Neuronal stem cell (in vitro differentiated cells): ENCODE measurements at regions not wholly inside any gene's neighbourhood (a gene's known extent, or its start where the extent isn't known, plus 50 kb on each side); places are given as distances from the start of the nearest gene placed in this dataset.

Source experiments
- DNase-seq: peaks from one replicate; pipeline ENCODE4 v3.0.0-alpha.2; 2013; ENCODE audit warnings: low spot score
- H2AFZ ChIP-seq: one replicate; pipeline ENCODE4 v1.6.1; 2013; ENCODE audit warnings: mild to moderate bottlenecking, low read length, inconsistent platforms
- H2AK5ac ChIP-seq: 2 replicates; pipeline ENCODE4 v1.6.1; 2013; ENCODE audit warnings: low read depth, mild to moderate bottlenecking, inconsistent platforms, low read length, moderate library complexity, mixed read lengths
- H2BK120ac ChIP-seq: 2 replicates; pipeline ENCODE4 v1.6.1; 2013; ENCODE audit warnings: low read depth, mild to moderate bottlenecking, inconsistent platforms, low read length, moderate library complexity, mixed read lengths
- H2BK12ac ChIP-seq: one replicate; pipeline ENCODE4 v1.6.1; 2013; ENCODE audit warnings: low read length, inconsistent platforms
- H2BK15ac ChIP-seq: 2 replicates; pipeline ENCODE4 v1.6.1; 2013; ENCODE audit warnings: mild to moderate bottlenecking, low read length, inconsistent platforms, mixed read lengths
- H2BK5ac ChIP-seq: one replicate; pipeline ENCODE4 v1.6.1; 2013; ENCODE audit warnings: inconsistent platforms, mild to moderate bottlenecking, low read length, moderate library complexity
- H3K14ac ChIP-seq: one replicate; pipeline ENCODE4 v1.6.1; 2013; ENCODE audit warnings: low read length, inconsistent platforms
- H3K18ac ChIP-seq: 2 replicates; pipeline ENCODE4 v1.6.1; 2013; ENCODE audit warnings: low read length, inconsistent platforms
- H3K23ac ChIP-seq: 2 replicates; pipeline ENCODE4 v1.6.1; 2013; ENCODE audit warnings: low read depth, mild to moderate bottlenecking, mixed read lengths, low read length, inconsistent platforms; ENCODE audit not compliant: poor library complexity
- H3K27ac ChIP-seq: replicated peaks from 3 replicates; pipeline ENCODE4 v1.5.1; 2013; ENCODE audit warnings: low read length, inconsistent platforms
- H3K27me3 ChIP-seq, 3 experiments: 2 replicates each; pipeline ENCODE4 v1.6.1; 2013; ENCODE audit warnings: low read length in 3 of 3, mild to moderate bottlenecking in 2 of 3, inconsistent platforms in 1 of 3, low read depth in 1 of 3, mixed read lengths in 1 of 3, moderate library complexity in 1 of 3; ENCODE audit not compliant: control insufficient read depth in 3 of 3, insufficient read depth in 3 of 3
- H3K36me3 ChIP-seq, 2 donors: replicated peaks in 1 of 2; 2 replicates each; pipeline ENCODE4 v1.6.1; 2013; ENCODE audit warnings: low read length in 2 of 2; ENCODE audit not compliant: control insufficient read depth in 2 of 2, insufficient read depth in 2 of 2
- H3K4ac ChIP-seq: 2 replicates; pipeline ENCODE4 v1.6.1; 2013; ENCODE audit warnings: inconsistent platforms, mild to moderate bottlenecking, low read length, moderate library complexity
- H3K4me1 ChIP-seq, 2 donors: 1 replicate in 1 of 2; 2 replicates in 1 of 2; pipeline ENCODE4 v1.6.1; 2013; ENCODE audit warnings: low read length in 2 of 2, low read depth in 1 of 2; ENCODE audit not compliant: control insufficient read depth in 2 of 2, insufficient read depth in 1 of 2
- H3K4me2 ChIP-seq: one replicate; pipeline ENCODE4 v1.6.1; 2013; ENCODE audit warnings: mild to moderate bottlenecking, low read length, inconsistent platforms; ENCODE audit not compliant: insufficient read depth, poor library complexity, severe bottlenecking
- H3K4me3 ChIP-seq, 2 donors: 2 replicates each; pipeline ENCODE4 v1.5.1; 2013; ENCODE audit warnings: low read length in 2 of 2, mild to moderate bottlenecking in 2 of 2, inconsistent platforms in 1 of 2, moderate library complexity in 1 of 2
- H3K79me1 ChIP-seq: one replicate; pipeline ENCODE4 v1.6.1; 2013; ENCODE audit warnings: low read depth, mild to moderate bottlenecking, inconsistent platforms, low read length, moderate library complexity
- H3K9ac ChIP-seq: one replicate; pipeline ENCODE4 v1.6.1; 2013; ENCODE audit warnings: mild to moderate bottlenecking, low read depth, low read length, inconsistent platforms; ENCODE audit not compliant: poor library complexity
- H3K9me3 ChIP-seq, 2 donors: replicated peaks in 1 of 2; 2 replicates each; pipeline versions ENCODE3 to v1.6.1; 2013; ENCODE audit warnings: low read length in 2 of 2, mild to moderate bottlenecking in 2 of 2, inconsistent platforms in 1 of 2, low read depth in 1 of 2, mixed read lengths in 1 of 2, moderate library complexity in 1 of 2; ENCODE audit not compliant: control insufficient read depth in 2 of 2, insufficient read depth in 1 of 2
- H4K8ac ChIP-seq: one replicate; pipeline ENCODE4 v1.6.1; 2013; ENCODE audit warnings: low read depth, mild to moderate bottlenecking, inconsistent platforms, low read length, moderate library complexity
- H4K91ac ChIP-seq: one replicate; pipeline ENCODE4 v1.6.1; 2013; ENCODE audit warnings: low read length, low read depth, mild to moderate bottlenecking, inconsistent platforms; ENCODE audit not compliant: poor library complexity
- WGBS, 2 donors: extraction: QIAGEN DNeasy Blood & Tissue Kit; methylation state at CpG; one replicate each; pipeline ENCODE4 v1.1.7; 2013; ENCODE audit warnings: missing lambda C conversion rate in 2 of 2, mixed read lengths in 1 of 2; ENCODE audit not compliant: insufficient read length in 2 of 2, insufficient replicate concordance in 1 of 2; ENCODE audit errors: extremely low coverage in 2 of 2; 5-methylcytosine and 5-hydroxymethylcytosine counted together

DNA sequence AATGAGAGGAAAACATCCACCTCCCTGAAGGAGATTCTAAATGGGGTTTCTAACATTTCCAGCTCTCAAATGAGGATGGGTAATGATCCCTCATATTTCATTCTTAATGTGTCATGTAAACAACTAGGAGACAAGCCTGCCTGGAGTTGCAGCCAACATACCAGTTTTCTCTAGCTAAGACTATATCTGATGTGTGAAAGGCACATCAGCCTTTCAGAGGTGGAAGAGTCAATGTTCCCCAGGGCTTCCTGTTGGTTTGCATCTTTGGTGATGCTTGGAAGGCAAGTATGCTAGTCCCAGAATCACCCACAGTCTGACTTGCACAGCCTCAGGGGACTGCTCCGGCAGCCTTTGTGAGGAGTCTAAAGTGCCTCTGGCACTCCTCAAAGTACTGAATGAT, 921.2 kb downstream of the SQOR start:
- no peak overlapping the region for H2AFZ ChIP-seq
- H3K27me3 ChIP-seq, result no peaks in the 10 kb centered on the region
- H2BK15ac ChIP-seq, result no peak overlapping the region
- no peak overlapping the region for H3K18ac ChIP-seq
- no peaks in the 10 kb centered on the region for H3K36me3 ChIP-seq
- H3K4ac ChIP-seq, result no peak overlapping the region
- H3K14ac ChIP-seq, result no peak overlapping the region
- H3K27ac ChIP-seq, result no peak overlapping the region
- H2BK120ac ChIP-seq, result no peak overlapping the region
- H3K9ac ChIP-seq, result no peak overlapping the region
- H4K91ac ChIP-seq, result no peak overlapping the region
- H3K4me3 ChIP-seq, result no peak overlapping the region
- peaks cover 0 to 2% of the 10 kb centered on the region in 2 donors for H3K4me1 ChIP-seq
- H3K23ac ChIP-seq, result no peak overlapping the region
- H2BK5ac ChIP-seq, result no peak overlapping the region
- WGBS, 2 donors, result no CpG with 5 or more reads among the region's 1 CpG
- H3K4me2 ChIP-seq, result no peak overlapping the region
- H3K9me3 ChIP-seq, result no peaks in the 10 kb centered on the region
- H2AK5ac ChIP-seq, result no peak overlapping the region
- H4K8ac ChIP-seq, result no peak overlapping the region
- H3K79me1 ChIP-seq, result no peaks in the 10 kb centered on the region
- peak overlapping the region; percentile 30 for H2BK12ac ChIP-seq
- DNase-seq, result no peak

DNA sequence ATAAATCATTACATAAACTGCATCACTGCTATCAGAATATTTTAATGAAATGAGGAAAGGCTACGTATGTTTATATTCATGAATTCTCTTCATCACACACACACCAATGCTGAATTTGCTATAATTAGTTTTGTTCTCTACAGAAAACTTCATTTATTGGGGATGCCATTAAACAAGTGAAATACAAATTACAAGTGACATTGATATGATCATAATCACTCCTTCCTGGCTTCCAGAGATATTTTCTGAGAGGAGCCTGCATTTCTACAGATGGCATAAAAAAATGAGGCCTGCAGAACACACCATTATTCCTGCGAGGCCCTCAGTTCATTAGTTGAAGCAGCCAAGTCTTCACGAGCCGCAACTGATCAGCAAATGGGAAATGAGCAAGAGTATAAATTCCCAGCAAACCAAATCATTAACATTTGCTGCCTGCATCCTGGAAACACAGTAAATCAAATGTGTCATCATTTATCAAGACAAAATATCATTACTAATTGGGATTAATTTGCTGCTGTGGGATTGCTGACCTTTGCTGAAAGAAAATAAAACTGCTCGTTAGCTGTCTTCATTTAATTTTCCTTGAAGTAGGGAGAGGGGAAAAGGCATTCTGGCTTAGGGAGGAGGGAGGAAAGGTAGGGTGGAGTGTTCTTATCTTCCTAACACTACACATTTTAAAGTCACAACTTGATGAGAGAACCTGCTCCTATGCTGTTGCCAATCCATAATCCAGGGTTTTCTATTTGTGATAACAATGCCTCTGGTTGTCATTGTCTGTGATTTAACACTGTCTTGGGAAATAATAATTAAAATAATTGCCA, 921.9 kb downstream of the SQOR start:
- DNase-seq, result no peak
- Histone ChIP-seq H3K4ac (no peak overlapping the region), H4K8ac (no peak overlapping the region), H3K4me2 (no peak overlapping the region), H2BK5ac (no peak overlapping the region), H3K9me3 (no peaks in the 10 kb centered on the region), H3K79me1 (no peaks in the 10 kb centered on the region), H2AFZ (no peak overlapping the region), H3K4me3 (no peak overlapping the region), H2BK15ac (no peak overlapping the region), H4K91ac (no peak overlapping the region), H2BK12ac (no peak overlapping the region), H3K18ac (no peak overlapping the region), H3K4me1 (peaks cover 0 to 2% of the 10 kb centered on the region in 2 donors), H3K14ac (no peak overlapping the region), H3K27me3 (no peaks in the 10 kb centered on the region), H3K9ac (no peak overlapping the region), H3K23ac (no peak overlapping the region), H3K27ac (no peak overlapping the region), H3K36me3 (no peaks in the 10 kb centered on the region), H2AK5ac (no peak overlapping the region), H2BK120ac (no peak overlapping the region)
- WGBS, 2 donors, result no CpG with 5 or more reads among the region's 5 CpGs

DNA sequence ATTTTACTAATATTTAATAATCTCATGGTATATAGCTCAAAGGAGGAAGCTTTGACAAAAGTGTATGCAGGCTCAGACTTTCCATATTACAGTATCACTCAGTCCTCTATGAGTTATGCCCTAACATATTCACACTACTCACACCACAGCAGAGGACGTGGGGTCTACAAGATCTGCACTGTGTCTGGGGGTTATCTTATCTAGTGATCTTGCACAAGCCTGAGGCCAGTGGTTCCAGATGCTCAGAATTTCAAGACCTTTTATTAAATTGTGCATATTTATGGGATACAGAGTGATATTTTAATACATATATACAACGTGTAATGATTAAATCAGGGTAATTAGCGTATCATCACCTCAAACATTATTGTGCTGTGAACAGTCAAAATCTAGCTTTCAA, 933.1 kb downstream of the SQOR start:
- H3K79me1 ChIP-seq, result no peaks in the 10 kb centered on the region
- no peak overlapping the region for H2BK15ac ChIP-seq
- no peak overlapping the region for H3K4me2 ChIP-seq
- H3K27ac ChIP-seq, result no peak overlapping the region
- no CpG with 5 or more reads among the region's 3 CpGs for WGBS, 2 donors
- no peaks in the 10 kb centered on the region for H3K36me3 ChIP-seq
- no peak overlapping the region for H3K9ac ChIP-seq
- DNase-seq, result no peak
- no peak overlapping the region for H2BK12ac ChIP-seq
- H3K23ac ChIP-seq, result no peak overlapping the region
- no peak overlapping the region for H4K91ac ChIP-seq
- no peak overlapping the region for H2AK5ac ChIP-seq
- H2AFZ ChIP-seq, result no peak overlapping the region
- H2BK5ac ChIP-seq, result no peak overlapping the region
- H4K8ac ChIP-seq, result no peak overlapping the region
- no peak overlapping the region for H2BK120ac ChIP-seq
- H3K14ac ChIP-seq, result no peak overlapping the region
- no peaks in the 10 kb centered on the region for H3K4me1 ChIP-seq
- no peaks in the 10 kb centered on the region for H3K9me3 ChIP-seq
- no peaks in the 10 kb centered on the region for H3K27me3 ChIP-seq
- no peak overlapping the region for H3K4me3 ChIP-seq
- no peak overlapping the region for H3K18ac ChIP-seq
- H3K4ac ChIP-seq, result no peak overlapping the region

DNA sequence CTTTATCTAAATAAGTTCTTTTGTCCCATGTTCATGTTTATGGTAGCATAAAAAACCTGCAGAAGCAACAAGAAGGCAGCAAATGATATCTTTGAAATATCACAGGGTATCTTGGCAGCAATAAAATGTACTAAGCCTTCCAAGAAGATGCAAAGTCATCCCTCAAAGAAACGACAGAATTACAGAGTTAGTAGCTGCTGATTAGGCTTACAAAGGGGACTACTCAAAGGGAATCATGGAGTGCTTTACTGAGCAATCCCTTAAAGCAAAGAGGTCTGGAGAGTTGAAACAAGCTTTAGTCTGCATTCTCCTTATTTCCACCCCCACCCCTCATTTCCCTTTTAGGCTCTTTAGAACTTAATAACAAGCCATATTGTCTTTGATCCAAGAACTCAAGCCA, 935.0 kb downstream of the SQOR start:
- H3K4me3 ChIP-seq, result no peak overlapping the region
- no CpG with 5 or more reads among the region's 1 CpG for WGBS, 2 donors
- no peaks in the 10 kb centered on the region for H3K9me3 ChIP-seq
- H3K4ac ChIP-seq, result no peak overlapping the region
- no peak overlapping the region for H3K23ac ChIP-seq
- H3K27ac ChIP-seq, result no peak overlapping the region
- no peak overlapping the region for H3K18ac ChIP-seq
- no peaks in the 10 kb centered on the region for H3K79me1 ChIP-seq
- H3K14ac ChIP-seq, result no peak overlapping the region
- no peak overlapping the region for H2AFZ ChIP-seq
- no peak overlapping the region for H3K4me2 ChIP-seq
- H2BK5ac ChIP-seq, result no peak overlapping the region
- no peak overlapping the region for H2AK5ac ChIP-seq
- DNase-seq, result no peak
- no peak overlapping the region for H3K9ac ChIP-seq
- no peak overlapping the region for H2BK12ac ChIP-seq
- H4K8ac ChIP-seq, result no peak overlapping the region
- H2BK15ac ChIP-seq, result no peak overlapping the region
- no peaks in the 10 kb centered on the region for H3K27me3 ChIP-seq
- H3K4me1 ChIP-seq, result no peaks in the 10 kb centered on the region
- H4K91ac ChIP-seq, result no peak overlapping the region
- no peak overlapping the region for H2BK120ac ChIP-seq
- no peaks in the 10 kb centered on the region for H3K36me3 ChIP-seq
